Spinal cord (tissue), 9 donors: ENCODE measurements at regions not wholly inside any gene's neighbourhood (a gene's known extent, or its start where the extent isn't known, plus 50 kb on each side); places are given as distances from the start of the nearest gene placed in this dataset.

ENCODE experiments used
- DNase-seq, 6 donors: peaks; one replicate each; pipeline versions ENCODE4 v3.0.0 to v3.0.0-alpha.2; 2013 to 2015; ENCODE audit warnings: low spot score in 6 of 6, low read depth in 4 of 6
- H3K27ac ChIP-seq: one replicate; pipeline ENCODE4 v1.5.1; 2013; ENCODE audit warnings: low read depth, low read length, control low read depth
- H3K27me3 ChIP-seq: one replicate; pipeline ENCODE4 v1.6.1; 2013; ENCODE audit warnings: low read length; ENCODE audit not compliant: control insufficient read depth, insufficient read depth
- H3K36me3 ChIP-seq: one replicate; pipeline ENCODE4 v1.6.1; 2013; ENCODE audit warnings: low read length; ENCODE audit not compliant: control insufficient read depth, insufficient read depth
- H3K4me1 ChIP-seq: one replicate; pipeline ENCODE4 v1.6.1; 2013; ENCODE audit warnings: low read length; ENCODE audit not compliant: control insufficient read depth, insufficient read depth
- H3K4me3 ChIP-seq: one replicate; pipeline ENCODE4 v1.5.1; 2013; ENCODE audit warnings: low read depth, low read length, control low read depth
- H3K9me3 ChIP-seq: one replicate; pipeline ENCODE4 v1.6.1; 2013; ENCODE audit warnings: low read length; ENCODE audit not compliant: control insufficient read depth, insufficient read depth
- WGBS: methylation state at CpG from one replicate; pipeline ENCODE4 v1.1.5; 2013; ENCODE audit warnings: missing lambda C conversion rate; ENCODE audit not compliant: insufficient coverage; 5-methylcytosine and 5-hydroxymethylcytosine counted together
- donor health status: healthy.

DNA sequence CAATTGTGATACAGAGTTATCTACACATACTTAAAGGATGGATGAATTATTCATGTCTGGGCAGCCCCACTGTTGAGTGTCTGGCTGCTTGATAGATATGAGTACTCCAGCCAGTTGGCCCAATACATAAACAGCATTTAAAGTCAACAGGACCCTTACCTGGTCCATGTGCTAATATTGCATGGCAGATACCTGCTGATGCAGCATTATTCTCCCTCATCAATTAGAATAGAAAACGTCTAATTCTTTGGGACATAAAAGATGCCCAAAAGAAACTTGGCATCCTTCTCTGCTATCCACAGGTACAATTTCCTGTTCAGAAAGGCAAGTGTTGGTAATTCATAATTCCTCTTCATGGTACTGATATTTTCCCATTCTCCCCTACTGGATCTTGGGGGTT lies 550.8 kb downstream of the TFAP2B start:
- H3K27me3 ChIP-seq = no peaks in the 10 kb centered on the region
- H3K36me3 ChIP-seq = no peaks in the 10 kb centered on the region
- H3K9me3 ChIP-seq = no peaks in the 10 kb centered on the region
- no peak overlapping the region for H3K4me3 ChIP-seq
- WGBS = 75% methylated on average over 1 of the region's 1 CpG
- DNase-seq = no peak
- no peaks in the 10 kb centered on the region for H3K4me1 ChIP-seq
- no peak overlapping the region for H3K27ac ChIP-seq

GRCh38 chr6:51382847-51383246 lies 564.2 kb downstream of the TFAP2B start:
- Histone ChIP-seq H3K9me3 (peaks cover 4% of the 10 kb centered on the region), H3K27me3 (no peaks in the 10 kb centered on the region), H3K27ac (no peak overlapping the region), H3K4me3 (no peak overlapping the region), H3K4me1 (no peaks in the 10 kb centered on the region), H3K36me3 (no peaks in the 10 kb centered on the region)
- DNase-seq = no peak

GRCh38 chr6:51384736-51385135 lies 566.1 kb downstream of the TFAP2B start:
- Histone ChIP-seq H3K4me3 (no peak overlapping the region), H3K27me3 (no peaks in the 10 kb centered on the region), H3K9me3 (peaks cover 4% of the 10 kb centered on the region), H3K27ac (no peak overlapping the region), H3K4me1 (no peaks in the 10 kb centered on the region), H3K36me3 (no peaks in the 10 kb centered on the region)
- DNase-seq = no peak
- WGBS = no CpG with 5 or more reads among the region's 1 CpG

GRCh38 chr6:51386347-51386836 lies 567.7 kb downstream of the TFAP2B start:
- no peak for DNase-seq
- WGBS = 63% methylated on average over 1 of the region's 3 CpGs
- Histone ChIP-seq H3K36me3 (no peaks in the 10 kb centered on the region), H3K9me3 (peaks cover 4% of the 10 kb centered on the region), H3K4me1 (no peaks in the 10 kb centered on the region), H3K27me3 (no peaks in the 10 kb centered on the region), H3K4me3 (no peak overlapping the region), H3K27ac (no peak overlapping the region)

- DNase-seq = peak in 2 of 6 donors; percentile 6 to 30
- WGBS = no CpG with 5 or more reads among the region's 4 CpGs
Measured at GRCh38 chr6:51387907-51388306, 569.2 kb downstream of the TFAP2B start.

DNA sequence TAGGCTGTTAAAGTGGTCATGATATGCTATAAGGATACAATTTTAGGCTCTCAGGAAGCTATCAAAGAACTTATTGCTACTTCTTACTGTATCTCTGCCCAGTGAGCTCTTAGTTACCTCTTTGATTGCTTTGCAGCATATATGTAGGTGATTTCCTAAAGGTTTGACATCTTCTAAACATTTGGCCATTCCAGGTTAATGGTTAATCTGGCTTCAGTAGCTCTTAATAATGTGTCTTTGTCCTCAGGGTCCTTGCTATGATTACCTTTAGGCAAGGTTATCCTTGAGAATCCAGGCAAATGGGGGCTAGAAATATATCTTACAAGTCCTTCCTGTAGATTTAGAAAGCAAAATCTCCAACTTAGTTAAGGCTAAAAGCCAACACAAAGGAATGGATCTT lies 575.4 kb downstream of the TFAP2B start:
- no peak for DNase-seq
- Histone ChIP-seq H3K27me3 (no peaks in the 10 kb centered on the region), H3K27ac (no peak overlapping the region), H3K9me3 (no peaks in the 10 kb centered on the region), H3K36me3 (no peaks in the 10 kb centered on the region), H3K4me3 (no peak overlapping the region), H3K4me1 (peaks cover 8% of the 10 kb centered on the region)

More at GRCh38 chr6:51387907-51388306, 569.2 kb downstream of the TFAP2B start:
- H3K27me3 ChIP-seq = no peaks in the 10 kb centered on the region
- H3K36me3 ChIP-seq = no peaks in the 10 kb centered on the region
- no peak overlapping the region for H3K27ac ChIP-seq
- peaks cover 4% of the 10 kb centered on the region for H3K9me3 ChIP-seq
- H3K4me1 ChIP-seq = no peaks in the 10 kb centered on the region
- no peak overlapping the region for H3K4me3 ChIP-seq

- H3K36me3 ChIP-seq = no peaks in the 10 kb centered on the region
- H3K27ac ChIP-seq = no peak overlapping the region
- H3K4me3 ChIP-seq = no peak overlapping the region
- no peak for DNase-seq
- H3K9me3 ChIP-seq = no peaks in the 10 kb centered on the region
- no peaks in the 10 kb centered on the region for H3K27me3 ChIP-seq
- peaks cover 8% of the 10 kb centered on the region for H3K4me1 ChIP-seq
Measured at GRCh38 chr6:51396583-51396982, 577.9 kb downstream of the TFAP2B start.

- no peak overlapping the region for H3K4me3 ChIP-seq
- H3K27ac ChIP-seq = no peak overlapping the region
- no peaks in the 10 kb centered on the region for H3K9me3 ChIP-seq
- peaks cover 8% of the 10 kb centered on the region for H3K4me1 ChIP-seq
- DNase-seq = peak in 3 of 6 donors; percentile 4 to 59 (median 12)
- 67% methylated on average over 3 of the region's 5 CpGs for WGBS
- no peaks in the 10 kb centered on the region for H3K36me3 ChIP-seq
- no peaks in the 10 kb centered on the region for H3K27me3 ChIP-seq
Measured at GRCh38 chr6:51398064-51398705, 579.5 kb downstream of the TFAP2B start.

- H3K36me3 ChIP-seq = no peaks in the 10 kb centered on the region
- no peak overlapping the region for H3K27ac ChIP-seq
- peaks cover 8% of the 10 kb centered on the region for H3K4me1 ChIP-seq
- H3K27me3 ChIP-seq = no peaks in the 10 kb centered on the region
- 100% methylated on average over 4 of the region's 5 CpGs for WGBS
- DNase-seq = no peak
- H3K4me3 ChIP-seq = no peak overlapping the region
- no peaks in the 10 kb centered on the region for H3K9me3 ChIP-seq
Measured at GRCh38 chr6:51398793-51399192, 580.1 kb downstream of the TFAP2B start.

- no peak overlapping the region for H3K27ac ChIP-seq
- no peak for DNase-seq
Measured at GRCh38 chr6:51410453-51410852, 591.8 kb downstream of the TFAP2B start.

More at GRCh38 chr6:51410453-51410852, 591.8 kb downstream of the TFAP2B start:
- WGBS = 76% methylated on average over 22 of the region's 25 CpGs
- Histone ChIP-seq H3K4me1 (no peaks in the 10 kb centered on the region), H3K4me3 (no peak overlapping the region), H3K27me3 (no peaks in the 10 kb centered on the region), H3K36me3 (no peaks in the 10 kb centered on the region), H3K9me3 (peaks cover 1% of the 10 kb centered on the region)
